GM21717 (cell line): ENCODE measurements at regions not wholly inside any gene's neighbourhood (a gene's known extent, or its start where the extent isn't known, plus 50 kb on each side); places are given as distances from the start of the nearest gene placed in this dataset.

Source experiments
- ATAC-seq: cut with Tn5 transposase; IDR thresholded peaks from one replicate; pipeline ENCODE4 v1.9.1; 2021; ENCODE audit warnings: mild to moderate bottlenecking, moderate library complexity; ENCODE audit not compliant: unreplicated experiment

GRCh38 chr6:168737014-168737413 is 296.0 kb downstream of the SMOC2 start:
- no peak for ATAC-seq

- ATAC-seq = no peak
Measured at GRCh38 chr6:168736039-168736438, 295.1 kb downstream of the SMOC2 start.

GRCh38 chr6:168735268-168735949 is 294.4 kb downstream of the SMOC2 start:
- no peak for ATAC-seq

- no peak for ATAC-seq
Measured at GRCh38 chr6:168734523-168734922, 293.5 kb downstream of the SMOC2 start.

GRCh38 chr6:168732676-168733075 is 291.7 kb downstream of the SMOC2 start:
- ATAC-seq = no peak

GRCh38 chr6:168730931-168731716 is 290.1 kb downstream of the SMOC2 start:
- ATAC-seq = no peak

GRCh38 chr6:168728056-168728455 is 287.1 kb downstream of the SMOC2 start:
- no peak for ATAC-seq

GRCh38 chr6:168726312-168726856 is 285.4 kb downstream of the SMOC2 start:
- ATAC-seq = no peak

- ATAC-seq = no peak
Measured at GRCh38 chr6:168725802-168726201, 284.8 kb downstream of the SMOC2 start.

GRCh38 chr6:168724669-168725570 is 283.9 kb downstream of the SMOC2 start:
- no peak for ATAC-seq

GRCh38 chr6:168724033-168724432 is 283.0 kb downstream of the SMOC2 start:
- no peak for ATAC-seq

GRCh38 chr6:168722397-168722796 is 281.4 kb downstream of the SMOC2 start:
- no peak for ATAC-seq

- no peak for ATAC-seq
Measured at GRCh38 chr6:168721571-168721970, 280.6 kb downstream of the SMOC2 start.

GRCh38 chr6:168719901-168720300 is 278.9 kb downstream of the SMOC2 start:
- no peak for ATAC-seq

GRCh38 chr6:168718821-168719475 is 278.0 kb downstream of the SMOC2 start:
- ATAC-seq = no peak
